ENCODE measurements at regions not wholly inside any gene's neighbourhood (a gene's known extent, or its start where the extent isn't known, plus 50 kb on each side); places are given as distances from the start of the nearest gene placed in this dataset.

DNA sequence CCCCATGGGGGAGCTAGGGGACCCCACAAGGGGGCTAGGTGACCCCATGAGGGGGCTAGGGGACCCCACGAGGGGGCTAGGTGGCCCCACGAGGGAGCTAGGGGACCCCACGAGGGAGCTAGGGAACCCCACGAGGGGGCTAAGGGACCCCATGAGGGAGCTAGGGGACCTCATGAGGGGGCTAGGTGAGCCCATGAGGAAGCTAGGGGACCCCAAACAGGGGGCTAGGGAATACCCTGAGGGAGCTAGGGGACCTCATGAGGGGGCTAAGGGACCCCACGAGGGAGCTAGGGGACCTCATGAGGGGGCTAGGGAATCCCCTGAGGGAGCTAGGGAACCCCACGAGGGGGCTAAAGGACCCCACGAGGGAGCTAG lies 50.5 kb upstream of the DMRTB1 start:
- peaks cover 32% of the 10 kb centered on the region for H3K4me1 ChIP-seq (ENCODE audit: insufficient read depth, low read length, poor library complexity, severe bottlenecking)
- H3K27ac ChIP-seq (ENCODE audit: low read depth, low read length, poor library complexity, severe bottlenecking): no peak overlapping the region
- no peaks in the 10 kb centered on the region for H3K9me3 ChIP-seq (ENCODE audit: low read depth, low read length, poor library complexity, severe bottlenecking)
- no TSS peak for BruUV-seq (replicated peaks)
- intact Hi-C loops (cut with micrococcal nuclease; ENCODE audit: unreplicated experiment): no loop called here
- ChIA-PET POLR2A (ENCODE audit: low non-redundant PET) (no interaction called here), CTCF (no interaction called here)
- DNase-seq (ENCODE audit: low spot score): no peak
- no peak for TF ChIP-seq EZH2 (IDR thresholded peaks at IDR 0.05; ENCODE audit: borderline replicate concordance, low read depth, low read length, poor library complexity, severe bottlenecking)
- TF ChIP-seq, protein P1, sequence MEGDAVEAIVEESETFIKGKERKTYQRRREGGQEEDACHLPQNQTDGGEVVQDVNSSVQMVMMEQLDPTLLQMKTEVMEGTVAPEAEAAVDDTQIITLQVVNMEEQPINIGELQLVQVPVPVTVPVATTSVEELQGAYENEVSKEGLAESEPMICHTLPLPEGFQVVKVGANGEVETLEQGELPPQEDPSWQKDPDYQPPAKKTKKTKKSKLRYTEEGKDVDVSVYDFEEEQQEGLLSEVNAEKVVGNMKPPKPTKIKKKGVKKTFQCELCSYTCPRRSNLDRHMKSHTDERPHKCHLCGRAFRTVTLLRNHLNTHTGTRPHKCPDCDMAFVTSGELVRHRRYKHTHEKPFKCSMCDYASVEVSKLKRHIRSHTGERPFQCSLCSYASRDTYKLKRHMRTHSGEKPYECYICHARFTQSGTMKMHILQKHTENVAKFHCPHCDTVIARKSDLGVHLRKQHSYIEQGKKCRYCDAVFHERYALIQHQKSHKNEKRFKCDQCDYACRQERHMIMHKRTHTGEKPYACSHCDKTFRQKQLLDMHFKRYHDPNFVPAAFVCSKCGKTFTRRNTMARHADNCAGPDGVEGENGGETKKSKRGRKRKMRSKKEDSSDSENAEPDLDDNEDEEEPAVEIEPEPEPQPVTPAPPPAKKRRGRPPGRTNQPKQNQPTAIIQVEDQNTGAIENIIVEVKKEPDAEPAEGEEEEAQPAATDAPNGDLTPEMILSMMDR (conservative IDR thresholded peaks at IDR 0.05; ENCODE audit: low read depth, low read length): no peak
- H3K4me3 ChIP-seq (ENCODE audit: low read depth, low read length, poor library complexity, severe bottlenecking): no peak overlapping the region
- H3K36me3 ChIP-seq (ENCODE audit: insufficient read depth, low read length, poor library complexity, severe bottlenecking): no peaks in the 10 kb centered on the region
- H3K27me3 ChIP-seq (replicated peaks; ENCODE audit: insufficient read depth, low read depth, low read length, poor library complexity): peaks cover 27% of the 10 kb centered on the region

DNA sequence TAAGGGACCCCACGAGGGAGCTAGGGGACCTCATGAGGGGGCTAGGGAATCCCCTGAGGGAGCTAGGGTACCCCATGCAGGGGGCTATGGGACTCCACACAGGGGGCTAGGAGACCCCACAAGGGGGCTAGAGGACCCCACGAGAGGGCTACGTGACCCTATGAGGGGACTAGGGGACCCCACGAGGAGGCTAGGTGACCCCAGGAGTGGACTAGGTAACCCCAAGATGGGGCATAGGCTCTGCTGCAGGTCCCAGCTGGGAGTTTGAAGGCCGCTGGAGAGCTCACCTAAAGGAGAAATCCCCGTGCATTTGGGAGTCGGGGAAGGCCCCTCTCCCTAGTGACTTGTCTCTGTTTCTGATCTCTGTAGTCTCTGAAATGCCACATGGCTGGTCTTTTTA lies 50.0 kb upstream of the DMRTB1 start:
- CTCF ChIA-PET: no interaction called here
- no TSS peak for BruUV-seq (replicated peaks)

More for the DNA sequence above, 50.0 kb upstream of the DMRTB1 start:
- no peaks in the 10 kb centered on the region for H3K9me3 ChIP-seq (ENCODE audit: low read depth, low read length, poor library complexity, severe bottlenecking)
- H3K27ac ChIP-seq (ENCODE audit: low read depth, low read length, poor library complexity, severe bottlenecking): no peak overlapping the region
- H3K4me3 ChIP-seq (ENCODE audit: low read depth, low read length, poor library complexity, severe bottlenecking): no peak overlapping the region
- H3K36me3 ChIP-seq (ENCODE audit: insufficient read depth, low read length, poor library complexity, severe bottlenecking): no peaks in the 10 kb centered on the region
- H3K27me3 ChIP-seq (replicated peaks; ENCODE audit: insufficient read depth, low read depth, low read length, poor library complexity): peaks cover 26% of the 10 kb centered on the region
- POLR2A ChIA-PET (ENCODE audit: low non-redundant PET): no interaction called here
- intact Hi-C loops (cut with micrococcal nuclease; ENCODE audit: unreplicated experiment): no loop called here
- DNase-seq (ENCODE audit: low spot score): no peak
- no peak for TF ChIP-seq EZH2 (IDR thresholded peaks at IDR 0.05; ENCODE audit: borderline replicate concordance, low read depth, low read length, poor library complexity, severe bottlenecking)
- TF ChIP-seq, protein P1 (conservative IDR thresholded peaks at IDR 0.05; ENCODE audit: low read depth, low read length): no peak
- H3K4me1 ChIP-seq (ENCODE audit: insufficient read depth, low read length, poor library complexity, severe bottlenecking): peaks cover 32% of the 10 kb centered on the region

Data from A673 (cell line).